GM06990 (cell line): ENCODE measurements at regions not wholly inside any gene's neighbourhood (a gene's known extent, or its start where the extent isn't known, plus 50 kb on each side); places are given as distances from the start of the nearest gene placed in this dataset.

Experiments used
- DNase-seq: peaks from one replicate; pipeline ENCODE4 v3.0.0-alpha.2; 2011; ENCODE audit not compliant: insufficient read length; ENCODE audit errors: extremely low read depth
- H3K27me3 ChIP-seq: replicated peaks from 2 replicates; pipeline ENCODE4 v1.6.0; 2011; ENCODE audit warnings: low read length; ENCODE audit not compliant: control insufficient read depth, insufficient read depth
- H3K36me3 ChIP-seq: 2 replicates; pipeline ENCODE4 v1.5.1; 2011; ENCODE audit warnings: low read length; ENCODE audit not compliant: control insufficient read depth, insufficient read depth
- H3K4me3 ChIP-seq: replicated peaks from 2 replicates; pipeline ENCODE4 v1.5.1; 2011; ENCODE audit warnings: low read depth, mild to moderate bottlenecking, control low read depth, low read length
- CTCF ChIP-seq: IDR thresholded peaks from 2 replicates; pipeline ENCODE4 v1.5.1; 2011; ENCODE audit warnings: low read length, control low read depth, mild to moderate bottlenecking, inconsistent platforms; ENCODE audit not compliant: insufficient read depth, poor library complexity, severe bottlenecking

DNA sequence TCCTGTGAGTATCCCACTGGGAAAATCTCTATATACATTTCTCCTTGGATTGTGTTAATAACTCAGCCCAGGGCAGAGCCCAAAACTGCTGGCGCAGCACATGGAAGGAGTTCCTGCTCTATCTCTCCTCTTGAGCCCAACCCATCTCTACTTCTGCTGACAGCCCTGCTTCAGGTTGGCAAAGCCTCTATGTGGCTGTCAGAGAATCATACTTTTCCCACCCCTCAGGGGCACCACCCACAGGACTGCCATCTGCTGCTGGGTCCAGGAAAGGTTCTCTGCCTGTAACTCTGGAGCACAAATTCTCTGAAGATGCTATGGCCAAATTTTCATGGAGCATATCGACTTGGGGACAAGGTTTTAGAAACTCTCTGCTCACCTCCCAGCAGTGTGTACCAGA, 278.5 kb upstream of the EMCN start:
- Histone ChIP-seq H3K4me3 (no peak overlapping the region), H3K36me3 (no peaks in the 10 kb centered on the region), H3K27me3 (no peaks in the 10 kb centered on the region)
- DNase-seq = no peak
- TF ChIP-seq CTCF = no peak

- Histone ChIP-seq H3K27me3 (no peaks in the 10 kb centered on the region), H3K4me3 (no peak overlapping the region), H3K36me3 (no peaks in the 10 kb centered on the region)
- no peak for TF ChIP-seq CTCF
- no peak for DNase-seq
These were observed 277.8 kb upstream of the EMCN start for GRCh38 chr4:100795581-100795980.

- no peaks in the 10 kb centered on the region for H3K27me3 ChIP-seq
- no peak overlapping the region for H3K4me3 ChIP-seq
- no peak for DNase-seq
- H3K36me3 ChIP-seq = no peaks in the 10 kb centered on the region
- TF ChIP-seq CTCF = no peak
These were observed 273.2 kb upstream of the EMCN start for GRCh38 chr4:100790836-100791615.

DNA sequence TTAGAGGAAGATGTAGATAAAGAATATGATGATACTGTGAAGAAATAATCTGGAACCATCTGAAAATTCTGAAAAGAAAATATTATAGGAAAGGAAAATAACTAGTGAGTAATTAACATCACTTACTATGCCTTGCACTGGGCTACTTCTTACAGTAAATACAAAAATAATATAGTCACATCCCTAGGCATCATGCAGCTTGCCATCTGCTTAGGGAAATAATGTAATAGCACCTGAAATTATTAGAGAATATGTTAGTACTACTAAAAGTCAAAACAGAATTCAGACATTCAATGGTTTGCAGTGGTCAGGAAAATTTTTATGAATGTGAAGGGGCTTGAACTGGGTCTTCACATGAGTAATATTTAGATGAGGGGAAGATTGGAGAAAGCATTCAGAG, 272.2 kb upstream of the EMCN start:
- no peaks in the 10 kb centered on the region for H3K27me3 ChIP-seq
- TF ChIP-seq CTCF = no peak
- no peak overlapping the region for H3K4me3 ChIP-seq
- DNase-seq = no peak
- H3K36me3 ChIP-seq = no peaks in the 10 kb centered on the region

GRCh38 chr4:100786481-100786880, 268.7 kb upstream of the EMCN start:
- Histone ChIP-seq H3K36me3 (no peaks in the 10 kb centered on the region), H3K27me3 (no peaks in the 10 kb centered on the region), H3K4me3 (no peak overlapping the region)
- DNase-seq = no peak
- no peak for TF ChIP-seq CTCF

GRCh38 chr4:100782356-100782755, 264.5 kb upstream of the EMCN start:
- DNase-seq = no peak
- TF ChIP-seq CTCF = no peak
- Histone ChIP-seq H3K27me3 (no peaks in the 10 kb centered on the region), H3K36me3 (no peaks in the 10 kb centered on the region), H3K4me3 (no peak overlapping the region)
